SH-SY5Y (cell line): ENCODE measurements at regions not wholly inside any gene's neighbourhood (a gene's known extent, or its start where the extent isn't known, plus 50 kb on each side); places are given as distances from the start of the nearest gene placed in this dataset.

ENCODE experiments used
- GATA2 ChIP-seq: IDR thresholded peaks from 2 replicates; pipeline ENCODE4 v1.6.1; 2011; ENCODE audit warnings: mild to moderate bottlenecking, low read depth, low read length
- GATA3 ChIP-seq: IDR thresholded peaks from 2 replicates; pipeline ENCODE4 v1.6.1; 2011; ENCODE audit warnings: low read depth, mild to moderate bottlenecking, low read length, moderate library complexity

DNA sequence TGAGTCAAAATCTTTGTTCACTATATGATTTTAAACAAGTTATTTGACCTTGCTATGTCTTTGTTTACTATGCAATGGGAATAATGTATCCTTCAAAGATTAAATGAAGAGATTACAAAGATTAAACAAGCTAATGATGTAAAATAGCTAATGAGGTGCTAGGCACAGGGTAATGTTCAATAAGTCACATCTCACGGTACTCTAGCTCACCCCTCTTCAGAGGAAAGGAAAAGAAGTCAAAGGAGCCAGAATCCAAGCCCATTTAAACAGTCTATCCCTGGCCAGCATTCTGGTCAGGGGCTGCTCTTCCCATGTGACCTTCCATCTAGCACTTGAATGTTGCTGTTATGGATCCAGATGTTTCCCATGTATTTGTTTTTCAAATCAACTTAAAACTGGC is 412.4 kb upstream of the CAMK1G start:
- TF ChIP-seq GATA2 (no peak), GATA3 (no peak)
